K562 (cell line): ENCODE measurements at regions not wholly inside any gene's neighbourhood (a gene's known extent, or its start where the extent isn't known, plus 50 kb on each side); places are given as distances from the start of the nearest gene placed in this dataset.

Experiments
- ATAC-seq: fragments of 200-7000 bp; cut with Tn5 transposase; 3 replicates; pipeline ENCODE4 v1.9.1; 2020; ENCODE audit warnings: moderate library complexity
- BruUV-seq: library from RNA; stranded (reverse); fragments of 400-500 nt; replicated peaks from 2 replicates; lab custom pipeline; 2021; lab: Mats Ljungman, UMichigan
- CTCF ChIA-PET: fragments of 300-600 bp; formaldehyde crosslinking; extraction: SDS; loops from one replicate; lab custom pipeline; 2021; ENCODE audit warnings: low intra/inter-chr PET ratio; lab: Yijun Ruan, JAX
- POLR2A ChIA-PET: fragments of 300-600, 350-650 bp; sonication (Branson Sonifier 250); formaldehyde crosslinking; extraction: SDS; loops from one replicate; lab custom pipeline; 2021; ENCODE audit warnings: antibody characterized with exemption, inconsistent platforms; lab: Yijun Ruan, JAX
- DNase-seq, 4 experiments: peaks; one replicate each; pipeline versions ENCODE4 v3.0.0 to v3.0.0-alpha.2; 2011 to 2018; ENCODE audit warnings: low spot score in 3 of 4, mixed read lengths in 3 of 4; ENCODE audit errors: extremely low read depth in 1 of 4
- FAIRE-seq: peaks from 2 replicates; lab custom pipeline; 2011; peaks lifted over from hg19 to GRCh38; lab: Jason Lieb, UNC
- H2AFZ ChIP-seq: 2 replicates; pipeline ENCODE4 v1.6.0; 2011; ENCODE audit warnings: low read depth, low read length, control low read depth, inconsistent platforms
- H3K27ac ChIP-seq: fragments of 200-600 bp; 3 replicates; pipeline ENCODE4 v1.8.0; 2011; ENCODE audit warnings: low read depth, mild to moderate bottlenecking, control low read depth, inconsistent platforms, low read length, moderate library complexity, mixed read lengths; ENCODE audit errors: extremely low read depth
- H3K27me3 ChIP-seq, 2 experiments: fragments of 300-600 bp in 1 of 2; 2 replicates in 1 of 2; 3 replicates in 1 of 2; pipeline versions ENCODE4 v1.6.0 to v1.8.0; 2011; ENCODE audit warnings: inconsistent platforms in 2 of 2, low read length in 2 of 2, mild to moderate bottlenecking in 1 of 2, mixed read lengths in 1 of 2, moderate library complexity in 1 of 2; ENCODE audit not compliant: control insufficient read depth in 2 of 2, insufficient read depth in 2 of 2
- H3K36me3 ChIP-seq: fragments of 300-600 bp; 3 replicates; pipeline ENCODE4 v1.8.0; 2011; ENCODE audit warnings: mild to moderate bottlenecking, low read length, inconsistent platforms; ENCODE audit not compliant: control insufficient read depth, insufficient read depth
- H3K4me1 ChIP-seq, 2 experiments: fragments of 200-600 bp in 1 of 2; replicated peaks in 1 of 2; 2 replicates in 1 of 2; 3 replicates in 1 of 2; pipeline versions ENCODE4 v1.5.1 to v1.8.0; 2011; ENCODE audit warnings: inconsistent platforms in 2 of 2, low read length in 2 of 2, mild to moderate bottlenecking in 1 of 2, mixed read lengths in 1 of 2, moderate library complexity in 1 of 2; ENCODE audit not compliant: control insufficient read depth in 2 of 2, insufficient read depth in 2 of 2
- H3K4me2 ChIP-seq: 2 replicates; pipeline ENCODE4 v1.6.1; 2011; ENCODE audit warnings: low read length, control low read depth, inconsistent platforms, mixed read lengths; ENCODE audit not compliant: insufficient read depth
- H3K4me3 ChIP-seq: fragments of 200-600 bp; sonication (generic), shearing (Covaris generic); 2 replicates; pipeline ENCODE4 v1.5.1; 2016; ENCODE audit warnings: control low read depth, inconsistent platforms
- H3K79me2 ChIP-seq: fragments of 200-600 bp; 3 replicates; pipeline ENCODE4 v1.8.0; 2011; ENCODE audit warnings: low read length, inconsistent platforms; ENCODE audit not compliant: control insufficient read depth, insufficient read depth
- H3K9ac ChIP-seq, 2 experiments: 2 replicates each; pipeline versions ENCODE4 v1.6.0 to v1.6.1; 2011; ENCODE audit warnings: low read depth in 2 of 2, low read length in 2 of 2, control low read depth in 1 of 2, inconsistent platforms in 1 of 2, mild to moderate bottlenecking in 1 of 2, mixed read lengths in 1 of 2; ENCODE audit not compliant: insufficient read depth in 1 of 2
- H3K9me1 ChIP-seq: one replicate; pipeline ENCODE4 v1.6.0; 2011; ENCODE audit warnings: inconsistent platforms, mild to moderate bottlenecking, low read length, moderate library complexity; ENCODE audit not compliant: control insufficient read depth, insufficient read depth
- H3K9me3 ChIP-seq: replicated peaks from 2 replicates; pipeline ENCODE4 v1.5.1; 2011; ENCODE audit warnings: low read depth, low read length, inconsistent platforms; ENCODE audit not compliant: control insufficient read depth, insufficient read depth
- H4K20me1 ChIP-seq: replicated peaks from 2 replicates; pipeline ENCODE4 v1.6.1; 2011; ENCODE audit warnings: low read length, inconsistent platforms, mixed read lengths; ENCODE audit not compliant: control insufficient read depth, insufficient read depth
- DMBX1 ChIP-seq: fragments of 250-450 bp; sonication (Bioruptor Pico); IDR thresholded peaks from 2 replicates; pipeline ENCODE4 v1.8.0; 2022; ENCODE audit warnings: inconsistent platforms, mild to moderate bottlenecking, moderate library complexity, borderline replicate concordance
- HEY1 ChIP-seq: fragments of 250-450 bp; sonication (Bioruptor Pico); IDR thresholded peaks from 2 replicates; pipeline ENCODE4 v1.5.0; 2020; ENCODE audit warnings: mild to moderate bottlenecking, moderate library complexity, borderline replicate concordance
- HMG20A ChIP-seq: fragments of 450-650 bp; formaldehyde crosslinking; conservative IDR thresholded peaks from 2 replicates; pipeline ENCODE4 v1.4.0; 2020; ENCODE audit warnings: mild to moderate bottlenecking, mixed read lengths
- MED1 ChIP-seq: sonication (generic); formaldehyde crosslinking; IDR thresholded peaks from 2 replicates; pipeline ENCODE4 v1.8.1; 2023; ENCODE audit warnings: missing genetic modification reagents, borderline replicate concordance
- NCOA1 ChIP-seq: fragments of 450-650 bp; IDR thresholded peaks from 2 replicates; pipeline ENCODE4 v1.6.1; 2016; ENCODE audit warnings: low read depth
- NFE2L1 ChIP-seq: fragments of 450-650 bp; IDR thresholded peaks from 2 replicates; pipeline ENCODE4 v1.6.1; 2016; ENCODE audit warnings: missing genetic modification characterization, low read depth, mild to moderate bottlenecking, missing compliant biosample characterization, moderate library complexity, borderline replicate concordance
- RNF2 ChIP-seq: sonication (generic); IDR thresholded peaks from 2 replicates; pipeline ENCODE4 v1.6.1; 2016
- TCF15 ChIP-seq: fragments of 250-450 bp; sonication (Bioruptor Pico); IDR thresholded peaks from 2 replicates; pipeline ENCODE4 v1.8.0; 2022; ENCODE audit warnings: moderate library complexity, mild to moderate bottlenecking, inconsistent platforms
- TEAD1 ChIP-seq, 2 experiments: fragments of 450-650 bp in 1 of 2; sonication (generic) in 1 of 2; formaldehyde crosslinking; IDR thresholded peaks; 2 replicates each; pipeline versions ENCODE4 v1.4.0 to v1.8.0; 2020 to 2022; ENCODE audit warnings: mild to moderate bottlenecking in 2 of 2, missing genetic modification reagents in 1 of 2
- TOE1 ChIP-seq, 2 experiments: fragments of 450-650 bp in 1 of 2; sonication (generic) in 1 of 2; formaldehyde crosslinking in 1 of 2; IDR thresholded peaks; 2 replicates each; pipeline versions ENCODE4 v1.7.1 to v1.8.0; 2016 to 2022; ENCODE audit warnings: borderline replicate concordance in 2 of 2, mild to moderate bottlenecking in 2 of 2, antibody characterized with exemption in 1 of 2, inconsistent platforms in 1 of 2, low read depth in 1 of 2, missing genetic modification reagents in 1 of 2, moderate library complexity in 1 of 2
- ZBTB11 ChIP-seq, 3 experiments: fragments of 200-800 bp in 1 of 3; fragments of 250-450 bp in 1 of 3; fragments of 450-650 bp in 1 of 3; sonication (Bioruptor Pico) in 1 of 3; sonication (Bioruptor generic) in 1 of 3; formaldehyde crosslinking in 1 of 3; IDR thresholded peaks; 2 replicates each; pipeline versions ENCODE4 v1.6.1 to v1.8.0; 2016 to 2022; ENCODE audit warnings: mild to moderate bottlenecking in 2 of 3, missing genetic modification characterization in 2 of 3, missing compliant biosample characterization in 1 of 3, moderate library complexity in 1 of 3
- ZC3H4 ChIP-seq: sonication (generic); formaldehyde crosslinking; IDR thresholded peaks from 2 replicates; pipeline ENCODE4 v1.9.0; 2021; ENCODE audit warnings: missing genetic modification reagents, borderline replicate concordance
- ZKSCAN3 ChIP-seq: fragments of 250-450 bp; sonication (Bioruptor Pico); IDR thresholded peaks from 2 replicates; pipeline ENCODE4 v1.4.0; 2020
- ZNF23 ChIP-seq: fragments of 250-450 bp; sonication (Bioruptor Pico); IDR thresholded peaks from 2 replicates; pipeline ENCODE4 v1.4.0; 2020; ENCODE audit warnings: mild to moderate bottlenecking
- ZNF398 ChIP-seq: fragments of 250-450 bp; sonication (Bioruptor Pico); IDR thresholded peaks from 2 replicates; pipeline ENCODE4 v1.8.0; 2021; ENCODE audit warnings: moderate library complexity, mild to moderate bottlenecking, inconsistent platforms
- ZNF780A ChIP-seq: fragments of 250-450 bp; sonication (Bioruptor Pico); IDR thresholded peaks from 2 replicates; pipeline ENCODE4 v1.5.0; 2021; ENCODE audit warnings: mild to moderate bottlenecking
- in situ Hi-C: fragments of 300-500 bp; cut with MboI; formaldehyde crosslinking; loops from 4 replicates; pipeline ENCODE4 v1.15.0; 2018; ENCODE audit warnings: inconsistent platforms, mixed read lengths
- intact Hi-C: fragments of 100-400 bp; cut with micrococcal nuclease; formaldehyde crosslinking; loops from 2 replicates; pipeline ENCODE4 v1.14.2; 2022

- Histone ChIP-seq H3K79me2 (no peaks in the 10 kb centered on the region), H3K36me3 (no peaks in the 10 kb centered on the region), H3K4me2 (no peak overlapping the region), H3K9me3 (no peaks in the 10 kb centered on the region), H4K20me1 (no peaks in the 10 kb centered on the region), H3K9ac (no peak overlapping the region), H3K4me1 (no peaks in the 10 kb centered on the region), H3K27me3 (no peaks in the 10 kb centered on the region; a peak in 1 of 5 replicates), H3K27ac (no peak overlapping the region), H3K4me3 (no peak overlapping the region), H2AFZ (no peak overlapping the region), H3K9me1 (no peaks in the 10 kb centered on the region)
- intact Hi-C loops (loop anchor here (10.0 kb wide), 1 partner anchor 623 kb away; no protein-coding TSS in a partner anchor), in situ Hi-C loops (no loop called here)
- BruUV-seq, result no TSS peak
- DNase-seq (no peak), ATAC-seq (no peak), FAIRE-seq (peak; percentile 55)
- CTCF ChIA-PET, result no interaction called here
- POLR2A ChIA-PET, result no interaction called here
- TF ChIP-seq NFE2L1 (tag), result no peak
- no peak for TF ChIP-seq HMG20A
- TF ChIP-seq ZNF23 (CRISPR knock-in tag), result no peak
- no peak for TF ChIP-seq RNF2
- TF ChIP-seq ZC3H4, result no peak
- TF ChIP-seq DMBX1 (CRISPR knock-in tag), result no peak
- no peak for TF ChIP-seq MED1 (CRISPR knock-in tag)
- TF ChIP-seq ZNF398 (CRISPR knock-in tag), result no peak
- no peak for TF ChIP-seq NCOA1
- no peak for TF ChIP-seq HEY1 (CRISPR knock-in tag)
- no peak for TF ChIP-seq TOE1 (IDR thresholded peaks at IDR 0.05; ENCODE audit: borderline replicate concordance)
- no peak for TF ChIP-seq TOE1 (CRISPR knock-in tag; IDR thresholded peaks at IDR 0.05; ENCODE audit: borderline replicate concordance, low read depth)
- TF ChIP-seq ZNF780A (CRISPR knock-in tag), result no peak
- no peak for TF ChIP-seq TCF15 (CRISPR knock-in tag)
- TF ChIP-seq ZKSCAN3 (CRISPR knock-in tag), result no peak
- no peak for TF ChIP-seq ZBTB11 (CRISPR knock-in tag; IDR thresholded peaks at IDR 0.05)
- no peak for TF ChIP-seq TEAD1 (CRISPR knock-in tag; IDR thresholded peaks at IDR 0.05)
Observed at GRCh38 chr18:1922066-1922465, 649.2 kb downstream of the METTL4 start.
